Neutrophil (primary cell): ENCODE measurements at regions not wholly inside any gene's neighbourhood (a gene's known extent, or its start where the extent isn't known, plus 50 kb on each side); places are given as distances from the start of the nearest gene placed in this dataset.

Experiments used
- H3K27ac ChIP-seq: fragments of 200-600 bp; sonication (generic); 2 replicates; pipeline ENCODE4 v1.5.1; 2016; ENCODE audit warnings: mild to moderate bottlenecking, moderate library complexity
- H3K27me3 ChIP-seq: fragments of 200-600 bp; sonication (generic); 2 replicates; pipeline ENCODE4 v1.6.0; 2016; ENCODE audit warnings: mild to moderate bottlenecking
- H3K36me3 ChIP-seq: fragments of 200-600 bp; sonication (generic); 2 replicates; pipeline ENCODE4 v1.5.1; 2017
- H3K4me1 ChIP-seq, 2 experiments: fragments of 200-600 bp in 1 of 2; sonication (generic) in 1 of 2; 1 replicate in 1 of 2; 2 replicates in 1 of 2; pipeline versions ENCODE4 v1.5.1 to v1.6.1; 2013 to 2016; ENCODE audit warnings: low read depth in 1 of 2, low read length in 1 of 2, mild to moderate bottlenecking in 1 of 2, moderate library complexity in 1 of 2; ENCODE audit not compliant: control insufficient read depth in 1 of 2, insufficient read depth in 1 of 2
- H3K4me3 ChIP-seq, 2 experiments: fragments of 200-600 bp in 1 of 2; sonication (generic) in 1 of 2; 1 replicate in 1 of 2; 2 replicates in 1 of 2; pipeline ENCODE4 v1.5.1; 2013 to 2016; ENCODE audit warnings: low read depth in 1 of 2, low read length in 1 of 2, mild to moderate bottlenecking in 1 of 2, moderate library complexity in 1 of 2
- H3K9me3 ChIP-seq: fragments of 200-600 bp; sonication (generic); 2 replicates; pipeline ENCODE4 v1.5.1; 2016
- CTCF ChIP-seq: fragments of 200-600 bp; sonication (generic); IDR thresholded peaks from 2 replicates; pipeline ENCODE4 v1.5.1; 2016; ENCODE audit warnings: antibody characterized with exemption

GRCh38 chr1:24999426-24999825, 69.3 kb upstream of the RUNX3 start:
- Histone ChIP-seq H3K36me3 (no peaks in the 10 kb centered on the region), H3K27ac (no peak overlapping the region), H3K27me3 (no peaks in the 10 kb centered on the region), H3K9me3 (no peaks in the 10 kb centered on the region), H3K4me3 (no peak overlapping the region), H3K4me1 (no peaks in the 10 kb centered on the region)
- no peak for TF ChIP-seq CTCF

DNA sequence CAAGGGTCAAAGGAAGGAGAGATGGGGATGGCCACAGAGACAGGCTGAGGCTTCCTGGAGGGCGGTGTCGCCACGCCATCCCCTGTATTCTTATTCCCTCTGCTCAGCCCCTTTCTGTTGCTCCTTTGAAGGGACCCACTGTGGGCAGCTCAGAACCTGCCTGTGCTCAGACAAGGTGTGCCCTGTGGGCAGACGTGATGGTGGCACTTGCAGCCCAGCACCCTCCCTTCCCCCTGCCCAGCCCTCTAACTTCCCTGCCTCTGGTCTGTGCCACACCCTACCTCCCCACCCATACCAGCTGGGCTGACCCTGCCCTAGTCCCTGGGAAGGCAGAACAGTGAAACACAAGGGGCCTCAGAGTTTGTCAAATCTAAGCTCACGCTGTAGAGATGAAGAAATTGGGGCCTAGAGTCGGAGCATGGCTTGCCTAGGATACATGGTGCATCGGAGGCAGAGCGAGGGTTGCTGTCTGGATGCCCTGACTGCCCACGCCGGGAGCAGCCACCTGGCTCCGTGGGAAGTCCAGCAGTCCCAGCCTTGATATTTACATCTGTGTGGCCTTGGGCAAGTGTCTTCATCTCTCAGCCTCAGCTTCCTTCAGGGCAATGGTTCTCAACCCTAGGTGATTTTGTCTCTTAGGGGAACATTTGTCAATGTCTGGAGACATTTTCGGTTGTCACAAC, 68.6 kb upstream of the RUNX3 start:
- H3K9me3 ChIP-seq, result no peaks in the 10 kb centered on the region
- TF ChIP-seq CTCF, result no peak
- H3K27ac ChIP-seq, result no peak overlapping the region
- H3K27me3 ChIP-seq, result no peaks in the 10 kb centered on the region
- H3K4me1 ChIP-seq, result no peaks in the 10 kb centered on the region
- H3K4me3 ChIP-seq, result no peak overlapping the region
- H3K36me3 ChIP-seq, result no peaks in the 10 kb centered on the region

GRCh38 chr1:24996983-24997893, 67.2 kb upstream of the RUNX3 start:
- no peak for TF ChIP-seq CTCF
- Histone ChIP-seq H3K4me3 (no peak overlapping the region), H3K27ac (no peak overlapping the region), H3K4me1 (no peaks in the 10 kb centered on the region), H3K27me3 (no peaks in the 10 kb centered on the region), H3K9me3 (no peaks in the 10 kb centered on the region), H3K36me3 (no peaks in the 10 kb centered on the region)

- Histone ChIP-seq H3K36me3 (no peaks in the 10 kb centered on the region), H3K27ac (no peak overlapping the region), H3K4me3 (no peak overlapping the region), H3K27me3 (no peaks in the 10 kb centered on the region), H3K4me1 (no peaks in the 10 kb centered on the region), H3K9me3 (no peaks in the 10 kb centered on the region)
- TF ChIP-seq CTCF, result no peak
Observed at GRCh38 chr1:24996456-24996855, 66.4 kb upstream of the RUNX3 start.

GRCh38 chr1:24995661-24996060, 65.6 kb upstream of the RUNX3 start:
- no peaks in the 10 kb centered on the region for H3K4me1 ChIP-seq
- no peaks in the 10 kb centered on the region for H3K36me3 ChIP-seq
- TF ChIP-seq CTCF, result no peak
- H3K27ac ChIP-seq, result no peak overlapping the region
- no peak overlapping the region for H3K4me3 ChIP-seq
- peaks cover 8% of the 10 kb centered on the region for H3K27me3 ChIP-seq
- H3K9me3 ChIP-seq, result no peaks in the 10 kb centered on the region
